HG03103 (cell line): ENCODE measurements at regions not wholly inside any gene's neighbourhood (a gene's known extent, or its start where the extent isn't known, plus 50 kb on each side); places are given as distances from the start of the nearest gene placed in this dataset.
"Not testable (repeated sequence)": the region's sequence is repeated elsewhere in the genome, so short reads cannot be mapped to it uniquely, and the experiment has no call there.

Experiments used
- ATAC-seq: cut with Tn5 transposase; IDR thresholded peaks from one replicate; pipeline ENCODE4 v1.9.1; 2021; ENCODE audit warnings: low read depth; ENCODE audit not compliant: unreplicated experiment

- ATAC-seq: no peak
These were observed 82.2 kb upstream of the SEC11C start for GRCh38 chr18:59057493-59057795.

GRCh38 chr18:59057969-59058368 is 81.7 kb upstream of the SEC11C start:
- ATAC-seq: no peak

GRCh38 chr18:59059140-59059539 is 80.5 kb upstream of the SEC11C start:
- ATAC-seq: no peak

- no peak for ATAC-seq
These were observed 79.1 kb upstream of the SEC11C start for GRCh38 chr18:59060551-59060950.

- ATAC-seq: no peak
These were observed 77.6 kb upstream of the SEC11C start for GRCh38 chr18:59061914-59062642.

- ATAC-seq: no peak
These were observed 77.1 kb upstream of the SEC11C start for GRCh38 chr18:59062643-59063006.

GRCh38 chr18:59063300-59063906 is 76.3 kb upstream of the SEC11C start:
- no peak for ATAC-seq

GRCh38 chr18:59063912-59064311 is 75.8 kb upstream of the SEC11C start:
- no peak for ATAC-seq

GRCh38 chr18:59065684-59066083 is 74.0 kb upstream of the SEC11C start:
- ATAC-seq: no peak

- ATAC-seq: no peak
These were observed 71.8 kb upstream of the SEC11C start for GRCh38 chr18:59067873-59068272.

GRCh38 chr18:59068276-59069071 is 71.2 kb upstream of the SEC11C start:
- no peak for ATAC-seq

GRCh38 chr18:59070181-59070912 is 69.3 kb upstream of the SEC11C start:
- ATAC-seq: no peak

- ATAC-seq: peak; percentile 57
These were observed 66.8 kb upstream of the SEC11C start for GRCh38 chr18:59072727-59073421.

GRCh38 chr18:59075923-59076322 is 63.8 kb upstream of the SEC11C start:
- no peak for ATAC-seq

- ATAC-seq: no peak
These were observed 60.4 kb upstream of the SEC11C start for GRCh38 chr18:59079264-59079663.

- not testable (repeated sequence) for ATAC-seq
These were observed 59.8 kb upstream of the SEC11C start for GRCh38 chr18:59079687-59080501.

GRCh38 chr18:59083136-59083818 is 56.4 kb upstream of the SEC11C start:
- no peak for ATAC-seq

GRCh38 chr18:59085126-59085794 is 54.4 kb upstream of the SEC11C start:
- ATAC-seq: no peak

GRCh38 chr18:59085797-59086196 is 53.9 kb upstream of the SEC11C start:
- no peak for ATAC-seq
